MM.1S (cell line): ENCODE measurements at regions not wholly inside any gene's neighbourhood (a gene's known extent, or its start where the extent isn't known, plus 50 kb on each side); places are given as distances from the start of the nearest gene placed in this dataset.

Experiments
- CTCF ChIP-seq: fragments of 300-600 bp; sonication (generic); IDR thresholded peaks from 2 replicates; pipeline ENCODE4 v1.5.1; 2016; ENCODE audit warnings: antibody characterized with exemption, low read length, mixed read lengths
- EZH2 ChIP-seq: fragments of 300-600 bp; sonication (generic); optimal IDR thresholded peaks from 2 replicates; pipeline ENCODE3; 2017; ENCODE audit warnings: low read depth, mild to moderate bottlenecking, antibody characterized with exemption, low read length, mixed read lengths

DNA sequence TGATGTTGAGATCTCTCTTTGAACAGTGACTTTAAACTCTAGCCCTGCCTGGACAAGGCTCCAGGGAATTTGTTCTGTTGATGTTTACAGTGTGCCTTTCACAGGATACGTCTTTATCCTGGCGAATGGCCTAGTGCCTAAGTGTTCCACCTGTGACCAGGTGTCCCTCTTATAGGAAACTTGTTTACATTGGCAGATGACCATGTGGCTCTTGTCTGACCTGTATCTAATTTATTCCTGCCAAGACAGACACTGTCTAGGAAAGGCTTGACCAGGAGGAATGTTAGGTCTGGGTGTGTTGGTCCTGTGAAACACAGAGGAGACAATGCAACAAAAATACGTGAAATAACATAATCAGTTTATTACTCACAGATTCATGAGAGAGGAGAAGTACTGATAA, 875.6 kb downstream of the METTL15 start:
- no peak for TF ChIP-seq CTCF
- no peak for TF ChIP-seq EZH2
